WTC11 (cell line): ENCODE measurements at regions not wholly inside any gene's neighbourhood (a gene's known extent, or its start where the extent isn't known, plus 50 kb on each side); places are given as distances from the start of the nearest gene placed in this dataset.

ENCODE experiments used
- ATAC-seq: fragments of 200-7000 bp; cut with Tn5 transposase; 2 replicates; pipeline ENCODE4 v1.10.0; 2021; ENCODE audit warnings: mild to moderate bottlenecking, moderate library complexity
- CTCF ChIA-PET: fragments of 300-600 bp; sonication (Branson Sonifier 250); formaldehyde crosslinking; loops from one replicate; lab custom pipeline; 2021; ENCODE audit warnings: antibody characterized with exemption; lab: Charles Lee
- POLR2A ChIA-PET: fragments of 350-600 bp; sonication (Branson Sonifier 250); formaldehyde crosslinking; loops from one replicate; lab custom pipeline; 2021; ENCODE audit warnings: antibody characterized with exemption; lab: Charles Lee
- DNase-seq: peaks from one replicate; pipeline ENCODE4 v3.0.0; 2021; ENCODE audit warnings: low spot score
- H3K27ac Mint-ChIP-seq: 2 replicates; pipeline ENCODE4 v1.8.0; 2021; ENCODE audit warnings: mixed read lengths
- H3K27me3 Mint-ChIP-seq: 2 replicates; pipeline ENCODE4 v1.8.0; 2021; ENCODE audit warnings: low read depth, mild to moderate bottlenecking, moderate library complexity, mixed read lengths
- H3K36me3 Mint-ChIP-seq: 2 replicates; pipeline ENCODE4 v1.8.0; 2021; ENCODE audit warnings: mixed read lengths
- H3K4me1 Mint-ChIP-seq: 2 replicates; pipeline ENCODE4 v1.8.0; 2022; ENCODE audit warnings: mixed read lengths
- H3K4me3 Mint-ChIP-seq: 2 replicates; pipeline ENCODE4 v1.8.0; 2021; ENCODE audit warnings: mild to moderate bottlenecking, moderate library complexity, mixed read lengths
- H3K9me3 Mint-ChIP-seq: 2 replicates; pipeline ENCODE4 v1.8.0; 2021; ENCODE audit warnings: mixed read lengths
- ARID4B ChIP-seq: sonication (generic); formaldehyde crosslinking; IDR thresholded peaks from 2 replicates; pipeline ENCODE4 v1.8.0; 2023; ENCODE audit warnings: missing genetic modification reagents, mild to moderate bottlenecking, borderline replicate concordance
- ATF3 ChIP-seq: sonication (generic); formaldehyde crosslinking; conservative IDR thresholded peaks from 2 replicates; pipeline ENCODE4 v1.8.1; 2022; ENCODE audit warnings: mild to moderate bottlenecking, missing genetic modification reagents
- CBFB ChIP-seq: sonication (generic); formaldehyde crosslinking; IDR thresholded peaks from 2 replicates; pipeline ENCODE4 v1.8.1; 2022; ENCODE audit warnings: mild to moderate bottlenecking, low read depth, missing genetic modification reagents
- CREB1 ChIP-seq: sonication (generic); formaldehyde crosslinking; IDR thresholded peaks from 2 replicates; pipeline ENCODE4 v1.8.0; 2023; ENCODE audit warnings: mild to moderate bottlenecking, missing genetic modification reagents
- CREM ChIP-seq: sonication (generic); formaldehyde crosslinking; IDR thresholded peaks from 2 replicates; pipeline ENCODE4 v1.8.1; 2022; ENCODE audit warnings: mild to moderate bottlenecking, missing genetic modification reagents, moderate library complexity
- GRHL2 ChIP-seq: fragments of 250-450 bp; sonication (Bioruptor Pico); IDR thresholded peaks from 2 replicates; pipeline ENCODE4 v1.8.0; 2022; ENCODE audit warnings: mild to moderate bottlenecking, moderate library complexity; ENCODE audit not compliant: insufficient replicate concordance, severe bottlenecking
- JAZF1 ChIP-seq: fragments of 250-450 bp; sonication (Bioruptor Pico); IDR thresholded peaks from 2 replicates; pipeline ENCODE4 v1.9.0; 2021; ENCODE audit warnings: moderate library complexity, mild to moderate bottlenecking, inconsistent platforms
- JUN ChIP-seq: sonication (generic); formaldehyde crosslinking; IDR thresholded peaks from 2 replicates; pipeline ENCODE4 v1.8.0; 2023; ENCODE audit warnings: mild to moderate bottlenecking, missing genetic modification reagents
- MYBL2 ChIP-seq: sonication (generic); formaldehyde crosslinking; IDR thresholded peaks from 2 replicates; pipeline ENCODE4 v1.8.1; 2023; ENCODE audit warnings: mild to moderate bottlenecking, moderate library complexity, missing genetic modification reagents
- NR2C2 ChIP-seq: sonication (generic); formaldehyde crosslinking; IDR thresholded peaks from 2 replicates; pipeline ENCODE4 v1.8.0; 2022; ENCODE audit warnings: mild to moderate bottlenecking, missing genetic modification reagents
- RELA ChIP-seq: sonication (generic); formaldehyde crosslinking; IDR thresholded peaks from 2 replicates; pipeline ENCODE4 v1.8.1; 2022; ENCODE audit warnings: missing genetic modification reagents, mild to moderate bottlenecking, borderline replicate concordance
- SMAD4 ChIP-seq: sonication (generic); formaldehyde crosslinking; IDR thresholded peaks from 2 replicates; pipeline ENCODE4 v1.8.0; 2022; ENCODE audit warnings: mild to moderate bottlenecking, missing genetic modification reagents
- TP53 ChIP-seq: sonication (generic); formaldehyde crosslinking; IDR thresholded peaks from 2 replicates; pipeline ENCODE4 v1.8.1; 2023; ENCODE audit warnings: mild to moderate bottlenecking, missing genetic modification reagents
- ZMAT4 ChIP-seq: fragments of 250-450 bp; sonication (Bioruptor Pico); IDR thresholded peaks from 2 replicates; pipeline ENCODE4 v1.9.0; 2021; ENCODE audit warnings: mild to moderate bottlenecking
- ZNF396 ChIP-seq: fragments of 250-450 bp; sonication (Bioruptor Pico); IDR thresholded peaks from 2 replicates; pipeline ENCODE4 v1.8.0; 2021; ENCODE audit warnings: mild to moderate bottlenecking, moderate library complexity, borderline replicate concordance
- ZNF423 ChIP-seq: fragments of 250-450 bp; sonication (Bioruptor Pico); IDR thresholded peaks from 2 replicates; pipeline ENCODE4 v2.1.2; 2022; ENCODE audit warnings: mild to moderate bottlenecking, moderate library complexity
- ZNF671 ChIP-seq: fragments of 250-450 bp; sonication (Bioruptor Pico); IDR thresholded peaks from 2 replicates; pipeline ENCODE4 v1.8.0; 2021; ENCODE audit warnings: mild to moderate bottlenecking
- TF ChIP-seq, protein P1 (sequence below): sonication (generic); formaldehyde crosslinking; IDR thresholded peaks from 2 replicates; pipeline ENCODE4 v1.8.1; 2023; ENCODE audit warnings: mild to moderate bottlenecking, moderate library complexity, missing genetic modification reagents
- TF ChIP-seq, protein P2 (sequence below): sonication (generic); formaldehyde crosslinking; IDR thresholded peaks from 2 replicates; pipeline ENCODE4 v1.8.1; 2023; ENCODE audit warnings: mild to moderate bottlenecking, missing genetic modification reagents, moderate library complexity
- TF ChIP-seq, protein P3 (sequence below): sonication (generic); formaldehyde crosslinking; conservative IDR thresholded peaks from 2 replicates; pipeline ENCODE4 v1.8.1; 2023; ENCODE audit warnings: mild to moderate bottlenecking, low read depth, missing genetic modification reagents, moderate library complexity
- TF ChIP-seq, protein P4 (sequence below): sonication (generic); formaldehyde crosslinking; IDR thresholded peaks from 2 replicates; pipeline ENCODE4 v1.8.1; 2022; ENCODE audit warnings: low read depth, mild to moderate bottlenecking, moderate library complexity, missing genetic modification reagents, borderline replicate concordance
- TF ChIP-seq, protein P5 (sequence below): sonication (generic); formaldehyde crosslinking; IDR thresholded peaks from 2 replicates; pipeline ENCODE4 v1.8.0; 2022; ENCODE audit warnings: mild to moderate bottlenecking, missing genetic modification reagents

GRCh38 chr10:128697437-128697836 lies 571.2 kb upstream of the MKI67 start:
- Mint-ChIP-seq H3K27me3 (peaks cover 4% of the 10 kb centered on the region; the same call in 1 of the 2 replicates), H3K36me3 (no peaks in the 10 kb centered on the region), H3K27ac (no peak overlapping the region), H3K4me1 (peaks cover 33% of the 10 kb centered on the region), H3K4me3 (no peak overlapping the region), H3K9me3 (no peaks in the 10 kb centered on the region)
- TF ChIP-seq NR2C2 (CRISPR knock-in tag) (no peak), ARID4B (CRISPR knock-in tag) (no peak), ATF3 (CRISPR knock-in tag) (no peak), TP53 (CRISPR knock-in tag) (no peak), SMAD4 (CRISPR knock-in tag) (no peak), RELA (CRISPR knock-in tag) (no peak), JAZF1 (no peak), CREM (CRISPR knock-in tag) (no peak), CBFB (CRISPR knock-in tag) (no peak), CREB1 (CRISPR knock-in tag) (no peak), ZNF423 (no peak), ZMAT4 (CRISPR knock-in tag) (no peak)
- TF ChIP-seq, protein P1, sequence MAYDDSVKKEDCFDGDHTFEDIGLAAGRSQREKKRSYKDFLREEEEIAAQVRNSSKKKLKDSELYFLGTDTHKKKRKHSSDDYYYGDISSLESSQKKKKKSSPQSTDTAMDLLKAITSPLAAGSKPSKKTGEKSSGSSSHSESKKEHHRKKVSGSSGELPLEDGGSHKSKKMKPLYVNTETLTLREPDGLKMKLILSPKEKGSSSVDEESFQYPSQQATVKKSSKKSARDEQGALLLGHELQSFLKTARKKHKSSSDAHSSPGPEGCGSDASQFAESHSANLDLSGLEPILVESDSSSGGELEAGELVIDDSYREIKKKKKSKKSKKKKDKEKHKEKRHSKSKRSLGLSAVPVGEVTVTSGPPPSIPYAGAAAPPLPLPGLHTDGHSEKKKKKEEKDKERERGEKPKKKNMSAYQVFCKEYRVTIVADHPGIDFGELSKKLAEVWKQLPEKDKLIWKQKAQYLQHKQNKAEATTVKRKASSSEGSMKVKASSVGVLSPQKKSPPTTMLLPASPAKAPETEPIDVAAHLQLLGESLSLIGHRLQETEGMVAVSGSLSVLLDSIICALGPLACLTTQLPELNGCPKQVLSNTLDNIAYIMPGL (CRISPR knock-in tag): no peak
- TF ChIP-seq, protein P2, sequence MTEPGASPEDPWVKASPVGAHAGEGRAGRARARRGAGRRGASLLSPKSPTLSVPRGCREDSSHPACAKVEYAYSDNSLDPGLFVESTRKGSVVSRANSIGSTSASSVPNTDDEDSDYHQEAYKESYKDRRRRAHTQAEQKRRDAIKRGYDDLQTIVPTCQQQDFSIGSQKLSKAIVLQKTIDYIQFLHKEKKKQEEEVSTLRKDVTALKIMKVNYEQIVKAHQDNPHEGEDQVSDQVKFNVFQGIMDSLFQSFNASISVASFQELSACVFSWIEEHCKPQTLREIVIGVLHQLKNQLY: no peak
- TF ChIP-seq, protein P3, sequence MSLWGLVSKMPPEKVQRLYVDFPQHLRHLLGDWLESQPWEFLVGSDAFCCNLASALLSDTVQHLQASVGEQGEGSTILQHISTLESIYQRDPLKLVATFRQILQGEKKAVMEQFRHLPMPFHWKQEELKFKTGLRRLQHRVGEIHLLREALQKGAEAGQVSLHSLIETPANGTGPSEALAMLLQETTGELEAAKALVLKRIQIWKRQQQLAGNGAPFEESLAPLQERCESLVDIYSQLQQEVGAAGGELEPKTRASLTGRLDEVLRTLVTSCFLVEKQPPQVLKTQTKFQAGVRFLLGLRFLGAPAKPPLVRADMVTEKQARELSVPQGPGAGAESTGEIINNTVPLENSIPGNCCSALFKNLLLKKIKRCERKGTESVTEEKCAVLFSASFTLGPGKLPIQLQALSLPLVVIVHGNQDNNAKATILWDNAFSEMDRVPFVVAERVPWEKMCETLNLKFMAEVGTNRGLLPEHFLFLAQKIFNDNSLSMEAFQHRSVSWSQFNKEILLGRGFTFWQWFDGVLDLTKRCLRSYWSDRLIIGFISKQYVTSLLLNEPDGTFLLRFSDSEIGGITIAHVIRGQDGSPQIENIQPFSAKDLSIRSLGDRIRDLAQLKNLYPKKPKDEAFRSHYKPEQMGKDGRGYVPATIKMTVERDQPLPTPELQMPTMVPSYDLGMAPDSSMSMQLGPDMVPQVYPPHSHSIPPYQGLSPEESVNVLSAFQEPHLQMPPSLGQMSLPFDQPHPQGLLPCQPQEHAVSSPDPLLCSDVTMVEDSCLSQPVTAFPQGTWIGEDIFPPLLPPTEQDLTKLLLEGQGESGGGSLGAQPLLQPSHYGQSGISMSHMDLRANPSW (CRISPR knock-in tag): no peak
- ATAC-seq (peak; percentile 18; the same call in 1 of the 2 replicates), DNase-seq (no peak)
- POLR2A ChIA-PET: no interaction called here
- CTCF ChIA-PET: no interaction called here

GRCh38 chr10:128701381-128701780 lies 575.2 kb upstream of the MKI67 start:
- no peak for TF ChIP-seq ATF3 (CRISPR knock-in tag)
- no peak for TF ChIP-seq GRHL2
- TF ChIP-seq JUN: no peak
- TF ChIP-seq ZNF396 (CRISPR knock-in tag): no peak
- TF ChIP-seq, protein P4, sequence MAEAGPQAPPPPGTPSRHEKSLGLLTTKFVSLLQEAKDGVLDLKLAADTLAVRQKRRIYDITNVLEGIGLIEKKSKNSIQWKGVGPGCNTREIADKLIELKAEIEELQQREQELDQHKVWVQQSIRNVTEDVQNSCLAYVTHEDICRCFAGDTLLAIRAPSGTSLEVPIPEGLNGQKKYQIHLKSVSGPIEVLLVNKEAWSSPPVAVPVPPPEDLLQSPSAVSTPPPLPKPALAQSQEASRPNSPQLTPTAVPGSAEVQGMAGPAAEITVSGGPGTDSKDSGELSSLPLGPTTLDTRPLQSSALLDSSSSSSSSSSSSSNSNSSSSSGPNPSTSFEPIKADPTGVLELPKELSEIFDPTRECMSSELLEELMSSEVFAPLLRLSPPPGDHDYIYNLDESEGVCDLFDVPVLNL (CRISPR knock-in tag): no peak
- TF ChIP-seq, protein P5, sequence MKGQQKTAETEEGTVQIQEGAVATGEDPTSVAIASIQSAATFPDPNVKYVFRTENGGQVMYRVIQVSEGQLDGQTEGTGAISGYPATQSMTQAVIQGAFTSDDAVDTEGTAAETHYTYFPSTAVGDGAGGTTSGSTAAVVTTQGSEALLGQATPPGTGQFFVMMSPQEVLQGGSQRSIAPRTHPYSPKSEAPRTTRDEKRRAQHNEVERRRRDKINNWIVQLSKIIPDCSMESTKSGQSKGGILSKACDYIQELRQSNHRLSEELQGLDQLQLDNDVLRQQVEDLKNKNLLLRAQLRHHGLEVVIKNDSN: no peak
- no peak for TF ChIP-seq MYBL2 (CRISPR knock-in tag)
- TF ChIP-seq ZNF671 (CRISPR knock-in tag): no peak
- TF ChIP-seq SMAD4 (CRISPR knock-in tag): no peak
- Mint-ChIP-seq H3K27ac (no peak overlapping the region), H3K27me3 (peaks cover 4% of the 10 kb centered on the region; the same call in 1 of the 2 replicates), H3K4me1 (peaks cover 7% of the 10 kb centered on the region), H3K9me3 (peaks cover 12% of the 10 kb centered on the region), H3K4me3 (no peak overlapping the region), H3K36me3 (no peaks in the 10 kb centered on the region)
- POLR2A ChIA-PET: no interaction called here
- CTCF ChIA-PET: no interaction called here
- no peak for DNase-seq
- ATAC-seq: no peak
